Frontal cortex (tissue), 3 donors: ENCODE measurements at regions not wholly inside any gene's neighbourhood (a gene's known extent, or its start where the extent isn't known, plus 50 kb on each side); places are given as distances from the start of the nearest gene placed in this dataset.

ENCODE experiments used
- DNase-seq, 2 donors: peaks; one replicate each; pipeline ENCODE4 v3.0.0; 2012; ENCODE audit warnings: low spot score in 2 of 2
- FAIRE-seq: peaks from 2 replicates; lab custom pipeline; 2012; peaks lifted over from hg19 to GRCh38; lab: Jason Lieb, UNC
- donor health status: control.
- donor health status: control.
- donor health status: control.

DNA sequence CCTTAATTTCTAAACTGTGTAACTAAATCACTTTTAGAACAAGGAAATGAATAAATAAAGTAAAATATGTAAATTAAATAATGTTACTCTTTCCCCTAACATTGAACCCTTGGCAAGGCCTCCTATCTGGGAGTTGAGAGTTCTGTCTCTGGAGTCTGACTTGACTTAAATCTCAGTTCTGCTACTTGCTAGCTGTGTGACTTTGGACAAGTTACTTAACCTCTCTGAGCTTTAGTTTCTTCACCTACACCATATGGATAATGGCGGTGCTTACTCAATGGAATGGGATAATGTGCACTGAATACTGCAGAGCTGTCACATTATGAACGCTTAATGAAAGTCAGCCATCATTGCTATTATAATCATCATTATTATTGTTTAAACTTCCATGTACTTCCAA lies 92.1 kb upstream of the SOD3 start:
- FAIRE-seq (no peak), DNase-seq (no peak)

- DNase-seq (no peak), FAIRE-seq (no peak)
Measured at GRCh38 chr4:24704149-24704548, 91.2 kb upstream of the SOD3 start.

DNA sequence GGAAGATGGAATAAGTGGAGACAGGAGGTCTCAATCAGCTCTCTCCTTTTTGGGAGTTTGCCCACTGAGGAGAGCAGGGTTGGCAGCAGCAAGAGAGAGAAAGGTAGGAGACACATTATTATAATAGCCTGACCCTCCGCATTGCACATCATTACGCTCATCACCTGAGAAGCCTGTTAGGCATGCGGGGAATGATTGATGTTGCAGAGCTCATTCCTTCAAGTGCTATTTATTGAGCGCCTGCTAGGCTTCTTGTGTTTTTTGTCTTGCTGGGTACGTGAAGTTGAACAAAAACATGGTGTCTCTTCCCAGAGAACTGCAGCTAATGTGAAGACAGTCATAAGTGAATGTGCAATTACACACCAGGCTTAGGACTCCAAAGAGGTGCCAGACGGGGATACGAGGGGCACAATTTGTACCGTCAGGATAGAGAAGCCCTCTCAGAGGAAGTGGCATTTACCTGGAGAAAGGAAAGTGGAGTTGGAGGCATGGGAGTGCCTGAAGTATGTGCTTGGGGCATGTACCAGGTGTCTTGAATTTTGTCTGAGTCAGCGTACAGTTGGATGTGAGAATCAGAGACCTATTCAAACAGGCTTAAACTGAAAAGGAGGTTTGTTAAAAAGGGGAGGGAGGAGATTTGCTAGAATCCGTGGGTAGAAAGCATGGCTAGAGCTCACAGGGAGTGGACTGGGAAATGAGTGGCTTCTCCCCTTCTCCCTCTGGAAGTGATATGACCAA lies 90.2 kb upstream of the SOD3 start:
- DNase-seq = no peak
- FAIRE-seq = no peak

- FAIRE-seq = no peak
Measured at GRCh38 chr4:24713604-24714003, 81.8 kb upstream of the SOD3 start.

GRCh38 chr4:24719615-24720014 lies 75.8 kb upstream of the SOD3 start:
- DNase-seq (no peak), FAIRE-seq (no peak)

More at GRCh38 chr4:24713604-24714003, 81.8 kb upstream of the SOD3 start:
- DNase-seq = no peak

- no peak for FAIRE-seq
- DNase-seq = no peak
Measured at GRCh38 chr4:24720436-24720835, 74.9 kb upstream of the SOD3 start.

GRCh38 chr4:24720979-24721378 lies 74.4 kb upstream of the SOD3 start:
- no peak for FAIRE-seq
- DNase-seq = no peak

- FAIRE-seq (no peak), DNase-seq (no peak)
Measured at GRCh38 chr4:24722026-24722568, 73.3 kb upstream of the SOD3 start.

DNA sequence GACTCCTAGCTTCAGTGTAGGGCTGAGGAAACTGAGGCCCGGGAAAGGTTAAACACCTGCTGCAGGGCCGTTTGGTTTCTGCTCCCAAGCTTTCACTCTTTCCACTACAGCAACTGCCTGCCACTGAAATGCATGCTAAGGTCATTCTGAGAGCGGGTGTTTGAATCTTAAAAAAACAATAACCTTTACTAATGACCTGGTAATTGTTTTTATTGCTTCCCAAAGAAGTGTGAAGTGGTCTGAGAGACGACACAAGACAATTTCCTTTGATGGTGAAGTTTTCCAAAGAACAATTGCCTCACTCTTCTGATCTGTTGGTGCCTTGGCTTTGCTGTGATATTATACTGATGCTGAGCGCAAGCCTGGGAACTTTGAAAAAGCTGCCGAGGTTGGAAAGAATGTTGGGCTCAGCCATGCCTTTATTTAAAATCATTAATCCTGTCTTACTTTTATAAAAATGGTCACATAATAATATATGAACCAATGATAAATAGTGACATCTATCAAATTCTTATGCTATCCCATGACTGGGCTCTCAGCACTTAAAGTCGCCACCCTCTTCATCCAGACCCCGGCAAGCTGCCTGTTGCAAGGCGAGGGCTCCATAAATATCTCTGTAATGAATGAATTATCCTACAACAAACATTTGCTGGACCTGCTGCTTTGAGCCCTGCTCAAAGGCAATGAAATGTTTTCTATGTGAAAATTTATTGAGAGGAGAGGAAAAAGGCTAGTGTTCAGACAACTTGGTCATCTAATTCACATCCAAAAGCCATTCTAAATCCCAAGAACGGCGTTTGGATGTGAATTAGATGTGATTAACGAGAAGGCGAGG lies 67.8 kb upstream of the SOD3 start:
- DNase-seq = no peak
- FAIRE-seq = no peak

- DNase-seq = no peak
- FAIRE-seq = no peak
Measured at GRCh38 chr4:24729119-24729730, 66.1 kb upstream of the SOD3 start.

GRCh38 chr4:24730256-24731001 lies 64.9 kb upstream of the SOD3 start:
- no peak for FAIRE-seq
- DNase-seq = peak in 1 of 2 donors; percentile 25

GRCh38 chr4:24731448-24731847 lies 63.9 kb upstream of the SOD3 start:
- no peak for DNase-seq
- FAIRE-seq = no peak

DNA sequence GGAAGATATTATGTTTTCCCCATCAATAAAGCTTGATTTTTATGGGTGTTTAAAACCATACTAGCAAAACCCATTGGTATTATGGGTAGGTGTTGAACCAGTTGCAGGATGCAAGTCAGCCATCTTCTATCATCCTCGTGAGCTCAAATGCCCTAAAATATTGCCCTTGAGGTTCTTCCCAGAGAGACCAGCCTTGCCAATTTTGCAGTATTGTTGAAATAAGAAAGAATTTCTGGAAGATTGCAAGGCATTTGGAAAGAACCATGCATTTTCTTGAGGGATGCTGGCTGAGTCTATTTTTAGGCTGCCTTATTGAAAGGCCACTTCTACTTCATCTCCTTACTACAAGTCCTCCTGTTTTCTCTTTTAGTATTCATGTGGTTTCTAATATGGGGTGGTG lies 60.9 kb upstream of the SOD3 start:
- DNase-seq (no peak), FAIRE-seq (no peak)

- DNase-seq = no peak
- no peak for FAIRE-seq
Measured at GRCh38 chr4:24736066-24736465, 59.3 kb upstream of the SOD3 start.

DNA sequence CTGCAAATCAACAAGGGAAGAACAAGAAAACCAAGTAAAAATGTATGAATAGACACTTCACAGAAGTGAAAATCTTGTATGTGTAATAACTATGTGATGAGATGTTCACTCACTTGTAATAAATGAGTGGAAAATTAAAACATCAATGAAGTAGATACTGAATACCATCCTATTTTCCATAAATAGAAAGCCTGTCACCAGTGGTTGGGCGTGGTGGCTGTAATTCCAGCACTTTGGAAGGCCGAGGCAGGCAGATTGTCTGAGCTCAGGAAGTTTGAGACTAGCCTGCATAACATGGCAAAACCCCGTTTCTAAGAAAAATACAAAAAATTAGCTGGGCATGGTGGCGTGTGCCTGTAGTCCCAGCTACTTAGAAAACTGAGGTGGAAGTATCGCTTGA lies 53.5 kb upstream of the SOD3 start:
- DNase-seq (no peak), FAIRE-seq (no peak)

DNA sequence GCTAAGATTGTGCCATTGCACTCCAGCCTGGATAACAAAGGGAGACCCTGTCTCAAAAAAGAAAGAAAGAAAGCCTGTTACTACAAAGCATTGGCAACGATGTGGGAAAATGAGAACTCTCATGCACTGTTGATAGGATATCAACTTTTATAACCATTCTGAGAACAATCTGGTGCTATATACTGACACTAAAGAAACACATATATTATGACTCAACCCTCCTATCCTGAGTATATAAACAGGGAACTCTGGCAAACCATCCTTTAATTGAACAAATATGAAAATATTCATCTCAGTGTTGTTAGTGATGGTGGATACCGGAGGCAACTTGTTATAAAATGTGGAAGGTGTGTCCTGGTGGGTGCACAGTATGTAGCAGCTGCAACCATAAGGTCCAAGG lies 53.0 kb upstream of the SOD3 start:
- DNase-seq (no peak), FAIRE-seq (no peak)

- FAIRE-seq (no peak), DNase-seq (no peak)
Measured at GRCh38 chr4:24742773-24743172, 52.6 kb upstream of the SOD3 start.

DNA sequence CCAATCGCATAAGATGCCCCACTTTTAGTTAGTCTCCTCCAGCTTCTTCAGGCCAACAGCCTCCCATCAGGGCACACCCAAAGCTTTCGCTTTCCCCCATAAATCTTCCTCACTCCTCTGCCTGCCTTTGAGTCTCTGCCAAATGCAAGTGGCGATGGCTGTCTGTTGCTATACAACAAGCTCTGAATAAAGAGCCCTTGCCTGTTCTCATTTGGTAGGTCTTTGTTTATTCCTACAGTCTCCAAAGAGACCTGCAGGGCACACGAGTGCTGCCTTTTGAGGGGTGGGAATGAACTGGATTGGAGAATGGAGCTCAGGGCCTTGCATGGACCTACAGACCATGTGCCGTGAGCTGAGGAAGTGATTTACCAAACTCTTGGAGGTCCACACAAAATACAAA lies 52.2 kb upstream of the SOD3 start:
- DNase-seq = no peak
- no peak for FAIRE-seq

DNA sequence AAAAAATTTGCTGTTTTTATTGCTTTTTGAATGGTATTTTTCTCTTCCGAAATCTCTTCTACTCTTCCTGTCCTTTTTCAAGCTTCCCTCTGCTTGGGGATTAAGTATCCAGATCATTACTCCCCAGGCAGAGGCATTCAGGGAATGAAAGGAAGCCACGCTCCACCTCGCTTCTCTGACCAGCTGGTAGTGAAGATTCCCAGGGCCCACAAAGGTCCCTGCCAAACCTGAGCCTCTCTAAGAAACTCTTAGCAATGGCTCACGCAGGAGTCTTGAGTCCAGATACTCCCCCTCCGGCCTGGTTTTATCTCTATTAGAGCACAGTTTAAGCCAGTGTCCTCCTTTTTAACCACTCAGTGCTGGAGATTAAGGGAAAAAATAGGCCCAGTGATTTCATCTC lies 51.4 kb upstream of the SOD3 start:
- DNase-seq (no peak), FAIRE-seq (no peak)
